Activated naive CD8-positive, alpha-beta T cell treated with anti-CD3 and anti-CD28 coated beads, Interleukin-2, amount 50 U/mL, for 16 hours (primary cell): ENCODE measurements at regions not wholly inside any gene's neighbourhood (a gene's known extent, or its start where the extent isn't known, plus 50 kb on each side); places are given as distances from the start of the nearest gene placed in this dataset.

ENCODE experiments used
- DNase-seq: peaks from one replicate; pipeline ENCODE4 v3.0.0-alpha.2; 2020; ENCODE audit warnings: low read depth, low spot score

DNA sequence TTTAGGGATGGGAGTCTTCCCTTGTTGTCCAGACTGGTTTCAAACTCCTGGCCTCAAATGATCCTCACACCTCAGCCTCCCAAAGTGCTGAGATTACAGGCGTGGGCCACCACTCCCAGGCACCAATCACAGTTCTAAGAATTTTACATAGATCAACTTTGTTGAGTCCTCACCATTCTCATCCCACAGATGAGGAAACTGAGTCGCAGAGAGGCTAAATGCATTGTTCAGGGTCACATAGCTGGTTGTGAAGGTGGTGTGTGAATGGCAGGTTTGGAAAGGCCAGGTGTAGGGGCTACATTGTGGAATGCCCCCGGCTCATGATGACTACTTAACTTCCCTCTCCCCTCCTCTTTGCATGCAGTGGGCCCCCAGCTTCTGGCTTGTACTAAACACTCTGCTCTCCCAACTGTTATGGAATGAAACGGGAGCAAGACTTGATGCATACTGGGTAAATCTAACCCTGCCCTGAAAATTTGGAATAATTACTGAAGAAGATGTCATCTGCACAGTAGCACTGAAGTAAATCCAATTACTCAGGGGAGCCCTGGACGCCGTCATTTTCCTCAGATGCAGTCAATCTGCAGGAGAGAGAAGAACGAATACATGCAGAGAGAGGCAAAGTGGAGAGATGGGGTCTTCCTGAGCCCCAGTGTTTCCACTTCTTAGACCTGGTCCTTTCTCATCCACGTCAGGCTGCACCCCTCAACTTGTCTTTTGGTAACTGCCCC is 102.3 kb upstream of the ZNF217 start:
- DNase-seq: no peak

- no peak for DNase-seq
Observed at GRCh38 chr20:53693262-53693871, 99.7 kb upstream of the ZNF217 start.

- no peak for DNase-seq
Observed at GRCh38 chr20:53692465-53693067, 98.9 kb upstream of the ZNF217 start.

DNA sequence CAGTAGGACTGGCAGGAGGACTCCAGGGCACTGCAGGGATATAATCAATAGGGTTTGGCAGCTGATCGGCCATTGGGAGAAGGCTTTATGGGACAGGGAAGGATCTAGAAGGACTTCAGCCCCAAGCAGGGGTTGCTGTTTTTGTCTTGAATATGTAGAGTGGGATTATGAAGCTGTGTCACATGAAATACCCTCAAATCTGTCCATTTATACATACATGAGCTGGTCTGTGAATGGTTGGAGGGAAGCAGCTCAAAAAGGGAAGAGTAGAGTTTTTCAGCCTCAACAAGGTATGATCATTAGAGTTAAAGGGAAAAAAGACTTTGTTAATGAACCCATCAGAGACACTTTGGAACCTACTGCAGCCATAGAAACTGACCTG is 98.2 kb upstream of the ZNF217 start:
- no peak for DNase-seq

GRCh38 chr20:53691060-53691810 is 97.6 kb upstream of the ZNF217 start:
- DNase-seq: no peak

GRCh38 chr20:53688085-53688484 is 94.4 kb upstream of the ZNF217 start:
- DNase-seq: no peak

- DNase-seq: no peak
Observed at GRCh38 chr20:53685070-53685595, 91.5 kb upstream of the ZNF217 start.

DNA sequence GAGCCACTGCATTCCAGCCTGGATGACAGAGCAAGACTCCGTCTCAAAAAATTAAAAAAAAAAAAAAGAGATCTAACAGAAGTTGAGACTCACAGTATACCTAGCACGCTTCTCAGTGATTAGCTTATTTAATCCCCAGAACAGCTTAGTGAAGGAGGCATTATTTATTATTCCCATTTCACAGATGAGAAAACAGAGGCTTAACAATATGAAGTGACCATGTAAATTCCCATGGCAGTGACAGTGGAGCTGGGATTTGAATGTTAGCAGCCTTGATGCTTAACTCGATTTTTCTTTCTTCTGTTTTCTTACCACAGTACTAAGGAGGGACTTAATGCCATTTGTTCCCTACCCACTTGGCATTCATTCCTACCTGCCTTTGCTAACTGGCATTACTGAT is 89.9 kb upstream of the ZNF217 start:
- no peak for DNase-seq

DNA sequence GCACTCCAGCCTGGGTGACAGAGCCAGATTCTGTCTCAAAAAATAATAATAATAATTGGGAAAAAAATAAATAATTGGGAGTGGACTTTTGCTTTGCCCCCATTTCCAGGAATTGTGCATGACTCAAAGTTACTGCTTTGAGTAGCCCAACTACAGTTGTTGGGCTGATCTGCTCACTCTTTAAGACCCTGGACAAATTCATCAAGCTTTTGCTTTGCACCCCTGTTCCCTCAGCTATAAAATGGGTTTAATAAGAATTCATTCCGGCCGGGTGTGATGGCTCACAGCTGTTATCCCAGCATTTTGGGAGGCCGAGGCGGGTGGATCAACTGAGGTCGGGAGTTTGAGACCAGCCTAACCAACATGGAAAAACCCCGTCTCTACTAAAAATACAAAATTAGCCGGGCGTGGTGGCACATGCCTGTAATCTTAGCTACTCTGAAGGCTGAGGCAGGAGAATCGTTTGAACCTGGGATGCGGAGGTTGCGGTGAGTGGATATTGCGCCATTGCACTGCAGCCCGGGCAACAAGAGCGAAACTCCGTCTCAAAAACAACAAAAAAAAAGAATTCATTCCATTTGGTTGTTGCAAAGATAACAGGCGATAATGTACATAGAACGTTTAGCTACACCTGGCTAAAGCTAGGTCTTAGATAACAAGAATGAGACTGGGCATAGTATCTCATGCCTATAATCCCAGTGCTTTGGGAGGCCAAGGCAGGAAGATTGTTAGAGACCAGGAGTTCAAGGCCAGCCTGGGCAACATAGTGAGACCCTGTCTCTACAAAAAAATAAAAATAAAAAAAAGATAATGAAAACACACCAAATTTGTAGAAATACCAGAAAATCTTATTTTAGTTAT is 87.9 kb upstream of the ZNF217 start:
- DNase-seq: no peak

GRCh38 chr20:53679597-53680309 is 86.1 kb upstream of the ZNF217 start:
- no peak for DNase-seq

DNA sequence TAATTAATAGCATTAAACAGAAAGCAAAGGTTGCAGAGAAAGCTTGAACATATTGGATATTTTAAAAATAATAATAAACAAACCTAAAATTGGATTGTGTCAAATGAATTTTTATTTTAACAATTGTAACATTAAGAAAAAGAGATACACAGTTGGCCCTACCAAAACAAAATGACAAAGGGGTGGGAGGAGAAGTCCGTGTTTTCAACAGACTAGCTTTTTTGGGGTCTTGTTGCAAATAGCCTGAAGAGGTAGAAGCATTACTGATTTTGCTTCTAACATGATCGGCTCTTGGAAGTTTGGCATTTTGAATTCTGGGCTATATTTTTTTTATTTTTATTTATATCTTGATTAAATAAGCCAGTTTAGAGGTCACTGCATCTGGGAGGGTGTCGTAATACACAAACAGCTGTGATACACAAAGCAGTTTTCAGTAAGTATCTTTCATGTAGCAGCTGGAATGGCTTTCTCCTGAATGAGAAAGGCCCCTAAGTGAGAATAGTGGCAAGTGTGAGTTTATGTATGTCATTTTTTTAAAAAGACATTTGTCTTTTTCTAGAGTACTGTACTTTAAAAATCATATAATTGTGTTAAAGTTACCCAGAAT is 85.5 kb upstream of the ZNF217 start:
- no peak for DNase-seq

- DNase-seq: no peak
Observed at GRCh38 chr20:53678315-53678989, 84.8 kb upstream of the ZNF217 start.

DNA sequence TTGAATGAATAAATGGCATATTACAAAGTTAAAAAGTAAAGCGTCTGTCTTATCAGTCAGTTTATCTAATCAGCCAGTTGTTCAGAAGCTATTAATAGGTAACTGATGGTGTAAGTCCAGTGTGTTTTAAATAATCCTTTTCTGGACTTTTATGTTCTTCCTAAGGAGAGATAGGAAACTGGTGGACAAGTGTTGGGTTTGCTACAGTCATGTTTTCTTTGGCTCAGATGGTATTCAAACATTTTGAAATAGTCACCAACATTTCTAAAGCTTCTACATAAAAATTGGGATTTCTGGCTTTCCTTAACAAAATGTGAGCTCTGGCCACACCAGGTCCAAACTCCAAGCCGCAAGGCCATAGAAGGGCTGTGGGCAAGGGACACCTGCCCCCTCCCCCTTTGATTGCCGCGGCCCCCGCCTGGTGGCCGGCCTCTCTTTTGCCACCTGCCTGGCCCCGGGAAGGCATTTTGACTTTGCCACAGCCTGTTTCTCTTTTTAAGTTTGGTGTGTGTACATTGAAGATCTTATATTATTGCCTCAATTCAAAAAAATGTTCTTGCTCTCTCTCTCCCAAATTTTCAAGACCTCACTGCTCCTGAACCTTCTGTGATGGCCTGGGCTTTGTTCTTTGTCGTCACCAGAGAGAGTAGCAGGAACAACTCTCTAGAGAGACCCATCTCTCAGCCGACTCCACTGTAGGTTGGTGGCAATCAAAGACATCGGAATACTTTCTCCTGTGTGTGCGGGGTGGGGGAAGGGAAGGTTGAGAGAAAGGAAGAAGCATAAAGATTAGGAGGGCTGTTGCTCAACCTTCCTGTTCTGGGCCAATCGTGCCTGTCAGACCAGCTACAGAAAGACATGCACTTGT is 84.0 kb upstream of the ZNF217 start:
- no peak for DNase-seq

GRCh38 chr20:53676987-53677386 is 83.3 kb upstream of the ZNF217 start:
- DNase-seq: no peak

DNA sequence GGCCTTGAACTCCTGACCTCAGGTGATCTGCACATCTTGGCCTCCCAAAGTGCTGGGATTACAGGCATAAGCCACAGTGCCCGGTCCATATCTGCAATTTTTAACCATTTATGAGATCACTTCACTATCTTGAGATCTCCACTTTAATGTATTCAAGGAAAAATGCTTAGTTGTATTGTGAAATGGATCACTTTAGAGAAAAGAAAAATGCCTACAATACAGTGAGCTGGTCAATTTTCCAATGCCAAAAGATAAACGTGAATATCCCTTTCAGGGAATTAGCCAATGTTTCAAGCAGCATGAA is 82.8 kb upstream of the ZNF217 start:
- DNase-seq: no peak

DNA sequence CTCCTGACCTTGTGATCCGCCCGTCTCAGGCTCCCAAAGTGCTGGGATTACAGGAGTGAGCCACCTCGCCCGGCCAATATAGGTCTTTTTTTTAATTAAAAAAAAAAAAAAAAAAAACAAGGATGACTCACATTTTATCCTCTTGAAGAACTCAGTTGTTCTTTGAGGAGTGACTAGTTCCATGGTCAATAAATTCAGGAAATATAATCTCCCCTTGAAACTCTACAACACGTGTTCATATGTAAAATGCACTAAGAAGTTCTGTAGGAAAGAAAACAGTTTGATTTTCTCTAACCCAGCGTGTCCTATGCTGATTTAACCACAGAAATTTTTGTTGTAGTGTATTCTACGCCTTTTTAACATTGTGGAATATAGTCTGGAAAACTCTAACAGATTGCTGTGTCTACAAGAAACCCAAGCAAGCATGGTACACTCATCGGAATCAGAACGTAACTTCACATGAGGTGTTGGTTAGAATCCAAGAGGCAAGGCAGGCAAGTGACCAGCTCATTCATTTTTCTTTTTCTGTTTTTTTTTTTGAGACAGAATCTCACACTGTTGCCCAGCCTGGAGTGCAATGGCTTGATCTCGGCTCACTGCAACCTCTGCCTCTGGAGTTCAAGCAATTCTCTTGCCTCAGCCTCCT is 79.0 kb upstream of the ZNF217 start:
- no peak for DNase-seq

DNA sequence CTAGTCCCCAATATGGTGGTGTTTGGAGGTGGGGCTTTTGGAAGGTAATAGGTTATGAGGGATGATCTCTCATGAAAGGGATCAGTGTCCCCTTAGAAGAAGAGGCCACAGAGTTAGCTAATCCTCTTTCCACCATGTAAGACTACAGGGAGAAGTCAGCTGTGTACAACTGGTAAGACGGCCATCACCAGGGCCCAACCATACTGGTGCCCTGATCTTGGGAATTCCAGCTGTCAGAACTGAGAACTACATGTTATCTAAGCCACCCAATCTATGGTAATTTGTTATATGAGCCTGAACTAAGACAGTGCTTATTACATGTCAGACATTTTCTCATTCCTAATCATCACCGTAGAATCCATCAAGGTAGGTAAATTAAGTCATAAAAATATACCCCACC is 77.7 kb upstream of the ZNF217 start:
- no peak for DNase-seq
